HG03432 (cell line): ENCODE measurements at regions not wholly inside any gene's neighbourhood (a gene's known extent, or its start where the extent isn't known, plus 50 kb on each side); places are given as distances from the start of the nearest gene placed in this dataset.
A peak's percentile ranks its signal among the peaks of the same experiment; 100 is the strongest.
"Not testable (repeated sequence)": the region's sequence is repeated elsewhere in the genome, so short reads cannot be mapped to it uniquely, and the experiment has no call there.

Experiments
- ATAC-seq: cut with Tn5 transposase; IDR thresholded peaks from one replicate; pipeline ENCODE4 v1.9.1; 2021; ENCODE audit warnings: mild to moderate bottlenecking, moderate library complexity; ENCODE audit not compliant: unreplicated experiment

DNA sequence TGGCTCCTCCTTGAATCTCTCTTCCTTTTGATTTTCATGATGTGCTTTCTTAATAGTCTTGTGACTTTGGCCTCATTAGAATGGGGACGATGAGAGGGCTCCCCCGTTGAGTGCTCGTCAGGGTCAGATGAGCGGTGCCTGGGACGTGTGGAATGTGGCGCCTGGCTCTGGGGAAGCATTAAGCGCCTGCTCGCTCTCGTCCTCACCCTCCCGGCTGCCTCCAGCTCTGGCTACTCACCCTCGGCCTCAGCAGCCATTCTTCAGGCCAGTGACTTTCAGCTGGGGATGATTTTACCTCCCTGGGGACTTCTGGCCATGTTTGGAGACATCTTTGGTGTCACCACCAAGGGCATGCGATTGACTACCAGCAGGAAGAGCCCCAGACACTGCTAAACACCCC, 69.7 kb downstream of the RPS6KA4 start:
- no peak for ATAC-seq

- no peak for ATAC-seq
Measured at GRCh38 chr11:64429970-64430369, 71.0 kb downstream of the RPS6KA4 start.

GRCh38 chr11:64430645-64431044, 71.7 kb downstream of the RPS6KA4 start:
- no peak for ATAC-seq

DNA sequence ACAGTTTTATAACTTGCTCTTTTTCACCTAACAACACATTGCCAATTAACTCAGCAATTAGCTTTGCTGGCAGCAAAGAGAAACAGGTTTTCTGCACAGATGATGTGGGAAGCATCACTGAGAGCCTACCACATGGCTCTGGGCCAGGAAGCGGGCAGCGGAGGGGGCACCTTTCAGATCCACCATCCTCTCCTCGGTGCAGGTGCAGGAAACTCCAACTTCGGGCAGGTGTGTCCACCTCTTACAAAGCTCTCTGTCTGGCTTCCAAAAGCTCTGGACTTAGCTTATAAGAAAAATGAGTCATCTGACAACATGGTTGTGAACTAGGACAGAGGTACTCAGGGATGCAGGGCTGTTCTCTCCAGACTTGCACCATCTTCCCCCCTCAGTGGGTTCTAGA, 77.0 kb downstream of the RPS6KA4 start:
- ATAC-seq = no peak

- no peak for ATAC-seq
Measured at GRCh38 chr11:64437426-64437825, 78.5 kb downstream of the RPS6KA4 start.

- ATAC-seq = no peak
Measured at GRCh38 chr11:64438986-64439771, 80.2 kb downstream of the RPS6KA4 start.

DNA sequence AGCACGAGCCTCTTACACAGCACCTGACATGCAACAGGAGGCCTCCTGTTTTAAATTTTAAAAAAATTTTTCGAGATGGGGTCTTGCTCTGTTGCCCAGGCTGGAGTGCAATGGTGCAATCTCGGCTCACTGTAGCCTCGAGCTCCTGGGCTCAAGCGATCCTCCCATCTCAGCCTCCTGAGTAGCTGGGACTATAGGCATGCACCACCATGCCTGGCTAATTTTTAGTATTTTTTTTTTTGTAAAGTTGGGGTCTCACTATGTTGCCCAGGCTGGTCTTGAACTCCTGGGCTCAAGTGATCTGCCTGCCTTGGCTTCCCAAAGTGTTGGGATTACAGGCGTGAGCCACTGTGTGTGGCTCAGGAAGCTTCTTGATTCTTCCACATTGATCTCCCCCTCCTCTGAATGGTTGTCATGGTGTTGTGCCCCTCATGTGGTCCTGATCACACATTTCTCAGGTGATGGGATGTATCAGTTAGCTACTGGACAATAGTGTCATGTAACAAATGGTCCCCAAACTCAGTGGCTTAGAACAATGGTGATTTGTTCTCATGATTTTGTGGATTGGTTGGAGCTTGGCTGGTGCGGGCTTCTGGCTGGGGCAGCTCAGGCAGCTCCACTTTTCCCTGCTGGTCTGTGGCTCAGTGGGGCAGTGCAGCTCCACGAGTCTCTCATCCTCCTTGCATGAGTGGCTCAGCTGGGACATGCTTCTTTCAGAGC, 81.0 kb downstream of the RPS6KA4 start:
- ATAC-seq = not testable (repeated sequence)

DNA sequence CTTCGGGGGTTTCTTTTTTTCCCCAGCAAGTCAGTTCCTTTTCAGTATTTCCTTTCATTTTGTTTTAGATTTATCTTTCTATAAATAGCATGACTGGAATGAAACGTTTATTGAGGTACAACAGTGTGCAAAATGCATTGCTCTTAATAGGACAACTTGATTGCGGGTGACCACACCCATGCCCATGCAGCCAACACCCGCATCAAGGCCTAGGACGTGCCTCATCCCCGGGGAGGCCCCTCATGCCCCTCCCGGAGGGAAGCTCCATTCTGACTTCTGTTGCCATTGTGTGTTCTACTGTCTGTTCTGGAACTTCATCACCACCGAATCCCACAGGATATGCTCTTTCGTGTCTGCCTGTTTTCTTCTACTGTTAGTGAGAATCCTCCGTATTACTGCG, 82.2 kb downstream of the RPS6KA4 start:
- ATAC-seq = no peak

- no peak for ATAC-seq
Measured at GRCh38 chr11:64443001-64443400, 84.0 kb downstream of the RPS6KA4 start.

GRCh38 chr11:64444838-64445441, 86.0 kb downstream of the RPS6KA4 start:
- no peak for ATAC-seq

- no peak for ATAC-seq
Measured at GRCh38 chr11:64445651-64446050, 86.7 kb downstream of the RPS6KA4 start.

DNA sequence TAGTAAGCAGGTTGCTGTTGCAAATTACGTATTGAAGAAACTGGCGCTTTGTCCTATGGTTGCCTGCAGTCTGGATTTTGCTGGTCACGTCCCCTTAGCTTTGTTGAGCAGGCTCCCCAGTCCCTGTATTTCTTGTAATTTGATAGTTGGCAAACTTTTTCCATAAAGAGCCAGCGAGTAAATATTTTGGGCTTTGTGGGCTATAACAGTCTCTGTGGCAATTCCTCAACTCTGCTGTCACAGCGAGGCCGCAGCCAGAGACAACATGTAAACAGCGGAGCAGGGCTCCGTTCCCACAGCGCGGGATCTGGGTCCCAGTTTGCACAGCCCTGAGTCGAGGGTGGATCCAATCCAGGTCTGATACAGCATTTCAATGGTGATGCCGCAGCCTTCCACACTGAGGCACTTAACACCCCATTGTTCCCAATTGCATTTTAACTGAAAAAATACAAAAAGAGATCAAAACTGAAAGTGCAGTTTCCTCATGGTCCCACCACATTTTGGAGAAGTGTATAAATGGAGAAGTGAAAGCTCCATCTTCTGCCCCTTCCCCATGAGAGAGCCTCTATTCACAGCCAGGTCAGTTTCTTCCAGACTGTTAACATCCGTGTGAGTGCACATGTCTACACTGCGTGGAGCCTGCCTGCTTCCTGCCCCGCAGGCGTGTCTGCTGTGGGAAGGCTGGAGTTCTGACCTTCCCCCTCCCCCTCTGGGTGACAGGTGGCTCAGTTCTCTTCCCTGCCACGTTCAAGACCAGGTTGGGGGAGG, 89.1 kb downstream of the RPS6KA4 start:
- ATAC-seq = no peak

- ATAC-seq = peak; percentile 69
Measured at GRCh38 chr11:64448599-64449380, 89.8 kb downstream of the RPS6KA4 start.

DNA sequence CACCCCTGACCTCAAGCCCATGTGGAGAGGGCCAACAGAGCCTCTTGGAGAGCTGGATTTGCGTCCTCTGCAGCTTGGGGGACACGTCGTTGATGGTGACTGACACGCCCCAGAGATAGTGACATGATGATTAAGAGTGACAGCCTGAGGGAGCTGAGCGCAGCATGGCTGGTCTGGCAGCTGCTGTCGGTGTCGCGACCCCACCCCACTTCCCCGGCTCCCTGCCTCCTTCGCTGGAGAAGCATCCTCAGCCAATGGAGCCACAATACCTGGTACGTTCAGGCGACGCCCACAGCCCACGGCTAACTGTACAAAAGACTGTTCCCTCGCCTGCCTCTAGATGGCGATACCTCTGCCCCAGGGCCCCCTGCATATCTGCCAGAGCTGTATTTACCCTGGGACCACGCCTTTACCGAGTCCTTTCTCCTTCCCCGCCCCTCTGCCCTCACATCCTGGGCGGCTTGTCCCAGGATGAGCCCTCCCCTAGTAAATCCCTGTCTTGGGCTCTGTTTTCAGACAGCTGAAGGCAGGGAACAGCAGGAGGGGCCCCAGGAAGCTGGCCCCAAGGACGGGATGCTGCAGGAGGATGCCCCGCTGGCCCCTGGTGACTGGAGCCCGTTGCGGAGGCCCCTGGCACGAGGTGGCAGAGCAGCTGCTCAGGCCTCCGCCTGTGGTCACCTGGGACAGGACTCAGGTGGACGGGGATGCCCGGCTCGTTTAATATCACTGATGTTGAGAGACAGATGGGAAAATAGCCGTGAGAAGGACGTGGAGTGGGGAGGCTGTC, 90.6 kb downstream of the RPS6KA4 start:
- peak; percentile 55 for ATAC-seq

DNA sequence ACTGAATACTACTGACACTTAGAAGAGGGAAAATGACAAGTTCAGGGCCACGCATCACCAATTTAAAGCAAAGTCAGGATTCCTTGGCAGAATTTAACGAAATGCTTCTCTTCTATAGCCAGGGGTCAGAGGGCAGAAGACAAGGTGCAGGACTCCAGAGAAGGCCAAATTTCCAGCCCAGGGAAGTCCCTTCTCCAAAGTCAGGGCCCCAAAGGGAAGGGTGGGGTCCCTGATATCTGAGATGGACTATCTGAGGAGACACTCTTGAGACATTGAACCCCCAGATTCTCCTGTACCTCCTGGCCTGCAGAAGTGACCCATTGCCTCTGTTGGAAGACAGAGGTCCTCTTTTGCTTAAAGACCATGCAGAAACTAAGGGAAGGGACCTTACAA, 91.2 kb downstream of the RPS6KA4 start:
- ATAC-seq = no peak

DNA sequence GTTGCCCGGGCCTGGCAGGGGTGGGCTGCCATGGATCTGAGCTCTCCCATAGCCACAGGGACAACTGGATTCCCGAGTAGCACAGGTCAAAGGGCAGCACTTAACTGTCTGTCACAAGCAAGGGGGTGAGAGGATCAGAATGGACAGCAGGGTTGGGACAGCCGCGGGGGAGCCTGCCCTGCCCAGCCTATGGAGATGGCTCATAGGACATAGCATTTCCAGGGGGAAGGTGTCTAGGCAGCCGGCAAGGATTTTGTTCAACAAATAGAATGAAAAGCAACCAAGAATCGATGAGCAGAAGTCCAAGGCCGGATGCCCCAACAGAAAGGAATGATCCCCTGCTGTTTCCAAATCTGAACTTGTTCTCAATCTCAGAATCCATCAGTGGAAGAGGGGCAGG, 92.9 kb downstream of the RPS6KA4 start:
- no peak for ATAC-seq

- no peak for ATAC-seq
Measured at GRCh38 chr11:64453466-64453865, 94.5 kb downstream of the RPS6KA4 start.

DNA sequence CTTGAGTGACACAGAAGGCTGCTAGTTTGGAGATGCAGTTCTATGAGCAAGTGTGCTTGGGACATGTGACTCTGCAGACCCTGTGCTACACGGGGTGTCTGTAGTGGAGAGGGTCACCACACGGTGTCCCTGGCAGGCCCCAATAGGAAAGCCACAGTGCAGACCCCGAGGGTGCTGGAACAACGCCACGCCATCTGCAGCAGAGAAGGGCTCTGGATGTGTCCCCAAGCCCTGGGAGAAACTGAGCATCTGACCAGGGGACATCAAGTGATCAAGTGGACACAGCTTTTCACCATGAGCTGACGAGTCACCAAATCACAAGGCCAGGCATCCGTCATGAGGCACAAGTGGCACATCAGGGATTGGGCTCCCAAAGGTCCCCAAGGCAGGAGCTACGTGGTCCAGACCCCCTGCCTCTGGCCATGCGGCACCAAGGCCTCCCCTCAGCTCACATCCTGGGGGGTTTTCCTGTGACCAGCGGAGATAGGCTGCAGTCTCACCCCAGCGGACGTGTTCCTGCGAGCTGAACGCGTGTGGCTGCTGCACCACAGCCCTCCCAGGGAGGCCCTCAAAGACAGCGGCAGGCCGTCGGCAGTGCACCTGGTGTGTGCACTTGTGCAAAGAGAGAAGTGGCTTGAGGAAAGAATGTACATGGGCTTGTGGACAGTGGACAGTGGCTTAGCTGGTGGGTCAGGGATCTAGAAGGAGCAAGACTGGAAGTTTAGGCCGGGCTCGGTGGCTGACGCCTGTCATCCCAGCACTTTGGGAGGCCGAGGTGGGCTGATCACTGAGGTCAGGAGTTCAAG, 96.7 kb downstream of the RPS6KA4 start:
- no peak for ATAC-seq
